ENCODE measurements at regions not wholly inside any gene's neighbourhood (a gene's known extent, or its start where the extent isn't known, plus 50 kb on each side); places are given as distances from the start of the nearest gene placed in this dataset.

- TF ChIP-seq CTCF (IDR thresholded peaks at IDR 0.05; ENCODE audit: insufficient read depth, low read length) (no peak), POLR2AphosphoS5 (IDR thresholded peaks at IDR 0.05; ENCODE audit: low read depth) (no peak), REST (IDR thresholded peaks at IDR 0.05; ENCODE audit: insufficient replicate concordance, low read depth) (no peak), SPI1 (IDR thresholded peaks at IDR 0.05; ENCODE audit: borderline replicate concordance, low read depth) (no peak)
Observed at GRCh38 chr6:100311707-100312251, 152.9 kb downstream of the SIM1 start.

Data from HL-60 (cell line).